Lower leg skin (tissue), 4 donors: ENCODE measurements at regions not wholly inside any gene's neighbourhood (a gene's known extent, or its start where the extent isn't known, plus 50 kb on each side); places are given as distances from the start of the nearest gene placed in this dataset.

ENCODE experiments used
- DNase-seq, 2 donors: peaks; one replicate each; pipeline ENCODE4 v3.0.0-alpha.2; 2019; ENCODE audit warnings: low spot score in 2 of 2
- H3K4me3 ChIP-seq: fragments of 200-600 bp; sonication (generic); 2 replicates; pipeline ENCODE4 v1.5.1; 2017; ENCODE audit warnings: mild to moderate bottlenecking, low read depth; ENCODE audit not compliant: poor library complexity, severe bottlenecking
- CTCF ChIP-seq, 3 donors: fragments of 450-650 bp; IDR thresholded peaks; one replicate each; pipeline ENCODE4 v1.5.1; 2016; ENCODE audit warnings: antibody characterized with exemption in 3 of 3, mild to moderate bottlenecking in 3 of 3, moderate library complexity in 2 of 3
- POLR2A ChIP-seq, 2 donors: fragments of 450-650 bp; IDR thresholded peaks; one replicate each; pipeline ENCODE4 v1.6.1; 2016 to 2017; ENCODE audit warnings: antibody characterized with exemption in 2 of 2, mild to moderate bottlenecking in 1 of 2, moderate library complexity in 1 of 2
- WGBS, 2 donors: methylation state at CpG; one replicate each; pipeline ENCODE4 v1.1.5; 2018; 5-methylcytosine and 5-hydroxymethylcytosine counted together
- intact Hi-C: fragments of 100-400 bp; cut with DNase I; formaldehyde crosslinking; loops from one replicate; pipeline ENCODE4 v1.15.0; 2023; ENCODE audit warnings: low total_unique reads

GRCh38 chr6:111980143-111980542 is 73.8 kb upstream of the CCN6 start:
- intact Hi-C loops: no loop called here
- no peak for TF ChIP-seq POLR2A (IDR thresholded peaks at IDR 0.05)
- no peak for TF ChIP-seq CTCF (IDR thresholded peaks at IDR 0.05)

GRCh38 chr6:111980971-111981840 is 72.7 kb upstream of the CCN6 start:
- 55 to 59% methylated on average over 8 of the region's 8 CpGs for WGBS, 2 donors
- intact Hi-C loops: no loop called here

More at GRCh38 chr6:111980143-111980542, 73.8 kb upstream of the CCN6 start:
- 84 to 86% methylated on average over 6 of the region's 6 CpGs for WGBS, 2 donors
- no peak for DNase-seq
- H3K4me3 ChIP-seq: no peak overlapping the region

GRCh38 chr6:111982681-111983080 is 71.2 kb upstream of the CCN6 start:
- TF ChIP-seq CTCF (IDR thresholded peaks at IDR 0.05): no peak
- TF ChIP-seq POLR2A (IDR thresholded peaks at IDR 0.05): no peak
- 40 to 56% methylated on average over 1 of the region's 1 CpG for whole genome bisulfite sequencing, 2 donors
- DNase-seq: peak in 1 of 2 donors; percentile 48

More at GRCh38 chr6:111980971-111981840, 72.7 kb upstream of the CCN6 start:
- DNase-seq: no peak
- no peak overlapping the region for H3K4me3 ChIP-seq
- TF ChIP-seq CTCF (IDR thresholded peaks at IDR 0.05): no peak
- no peak for TF ChIP-seq POLR2A (IDR thresholded peaks at IDR 0.05)

GRCh38 chr6:111983193-111983592 is 70.7 kb upstream of the CCN6 start:
- no peak overlapping the region for H3K4me3 ChIP-seq
- TF ChIP-seq CTCF (IDR thresholded peaks at IDR 0.05): no peak
- no peak for TF ChIP-seq POLR2A (IDR thresholded peaks at IDR 0.05)
- no peak for DNase-seq
- intact Hi-C loops: no loop called here
- WGBS, 2 donors: 92% methylated on average over 3 of the region's 3 CpGs

More at GRCh38 chr6:111982681-111983080, 71.2 kb upstream of the CCN6 start:
- no peak overlapping the region for H3K4me3 ChIP-seq
- intact Hi-C loops: no loop called here

- no peak for DNase-seq
- intact Hi-C loops: no loop called here
- no peak for TF ChIP-seq CTCF (IDR thresholded peaks at IDR 0.05)
- TF ChIP-seq POLR2A (IDR thresholded peaks at IDR 0.05): no peak
- 97 to 99% methylated on average over 4 of the region's 4 CpGs for WGBS, 2 donors
- H3K4me3 ChIP-seq: no peak overlapping the region
Measured at GRCh38 chr6:111984081-111984480, 69.8 kb upstream of the CCN6 start.
